ENCODE measurements at regions not wholly inside any gene's neighbourhood (a gene's known extent, or its start where the extent isn't known, plus 50 kb on each side); places are given as distances from the start of the nearest gene placed in this dataset.

GRCh38 chr12:61796846-61797245, 463.4 kb upstream of the USP15 start:
- TF ChIP-seq CTCF (conservative IDR thresholded peaks at IDR 0.05), result no peak
- no peak for TF ChIP-seq EZH2 (IDR thresholded peaks at IDR 0.05; ENCODE audit: low read depth)
